DND-41 (cell line): ENCODE measurements at regions not wholly inside any gene's neighbourhood (a gene's known extent, or its start where the extent isn't known, plus 50 kb on each side); places are given as distances from the start of the nearest gene placed in this dataset.

ENCODE experiments used
- CTCF ChIP-seq: IDR thresholded peaks from 2 replicates; pipeline ENCODE4 v1.5.1; 2012; ENCODE audit warnings: borderline replicate concordance, low read length, moderate library complexity, mild to moderate bottlenecking; ENCODE audit not compliant: poor library complexity, severe bottlenecking; ENCODE audit errors: extremely low read depth
- EZH2 ChIP-seq: IDR thresholded peaks from 3 replicates; pipeline ENCODE4 v1.6.1; 2012; ENCODE audit warnings: borderline replicate concordance, low read depth, mild to moderate bottlenecking, moderate library complexity, low read length, inconsistent platforms; ENCODE audit not compliant: severe bottlenecking

- no peak for TF ChIP-seq CTCF
- TF ChIP-seq EZH2 = no peak
Measured at GRCh38 chr5:116810951-116811350, 236.3 kb upstream of the SEMA6A start.
